Parathyroid adenoma (tissue), 2 donors: ENCODE measurements at regions not wholly inside any gene's neighbourhood (a gene's known extent, or its start where the extent isn't known, plus 50 kb on each side); places are given as distances from the start of the nearest gene placed in this dataset.

Experiments
- H2AFZ ChIP-seq: fragments of 300-600 bp; sonication (generic); one replicate; pipeline ENCODE4 v1.7.0; 2017; ENCODE audit warnings: antibody characterized with exemption, mild to moderate bottlenecking
- H3K27ac ChIP-seq: fragments of 300-600 bp; sonication (generic); one replicate; pipeline ENCODE4 v1.7.0; 2017
- H3K27me3 ChIP-seq: fragments of 300-600 bp; sonication (generic); one replicate; pipeline ENCODE4 v1.7.0; 2017; ENCODE audit warnings: low read length; ENCODE audit not compliant: control insufficient read depth, insufficient read depth
- H3K36me3 ChIP-seq: fragments of 300-600 bp; sonication (generic); one replicate; pipeline ENCODE4 v1.7.0; 2017; ENCODE audit warnings: low read length; ENCODE audit not compliant: control insufficient read depth, insufficient read depth
- H3K4me1 ChIP-seq: fragments of 300-600 bp; sonication (generic); one replicate; pipeline ENCODE4 v1.7.0; 2017; ENCODE audit warnings: control low read depth
- H3K4me2 ChIP-seq: fragments of 300-600 bp; sonication (generic); one replicate; pipeline ENCODE4 v1.7.0; 2017; ENCODE audit warnings: low read length
- H3K4me3 ChIP-seq: fragments of 300-600 bp; sonication (generic); one replicate; pipeline ENCODE4 v1.7.0; 2017; ENCODE audit warnings: low read depth, low read length
- H3K79me2 ChIP-seq: fragments of 300-600 bp; sonication (generic); one replicate; pipeline ENCODE4 v1.7.0; 2017; ENCODE audit warnings: control low read depth
- H3K9ac ChIP-seq: fragments of 300-600 bp; sonication (generic); one replicate; pipeline ENCODE4 v1.7.0; 2017; ENCODE audit warnings: mild to moderate bottlenecking
- H3K9me3 ChIP-seq: fragments of 300-600 bp; sonication (generic); one replicate; pipeline ENCODE4 v1.7.0; 2017; ENCODE audit warnings: low read length; ENCODE audit not compliant: control insufficient read depth
- TF ChIP-seq, protein P1 (sequence below): fragments of 300-600 bp; sonication (generic); IDR thresholded peaks from one replicate; pipeline ENCODE4 v1.7.0; 2017; ENCODE audit warnings: antibody characterized with exemption, mild to moderate bottlenecking
- donor health status: primary hyperparathyroidism.

- H3K79me2 ChIP-seq: no peaks in the 10 kb centered on the region
- H2AFZ ChIP-seq: no peak overlapping the region
- no peak overlapping the region for H3K27ac ChIP-seq
- no peaks in the 10 kb centered on the region for H3K27me3 ChIP-seq
- no peaks in the 10 kb centered on the region for H3K36me3 ChIP-seq
- no peaks in the 10 kb centered on the region for H3K4me1 ChIP-seq
- no peak overlapping the region for H3K4me2 ChIP-seq
- H3K9ac ChIP-seq: no peak overlapping the region
- TF ChIP-seq, protein P1, sequence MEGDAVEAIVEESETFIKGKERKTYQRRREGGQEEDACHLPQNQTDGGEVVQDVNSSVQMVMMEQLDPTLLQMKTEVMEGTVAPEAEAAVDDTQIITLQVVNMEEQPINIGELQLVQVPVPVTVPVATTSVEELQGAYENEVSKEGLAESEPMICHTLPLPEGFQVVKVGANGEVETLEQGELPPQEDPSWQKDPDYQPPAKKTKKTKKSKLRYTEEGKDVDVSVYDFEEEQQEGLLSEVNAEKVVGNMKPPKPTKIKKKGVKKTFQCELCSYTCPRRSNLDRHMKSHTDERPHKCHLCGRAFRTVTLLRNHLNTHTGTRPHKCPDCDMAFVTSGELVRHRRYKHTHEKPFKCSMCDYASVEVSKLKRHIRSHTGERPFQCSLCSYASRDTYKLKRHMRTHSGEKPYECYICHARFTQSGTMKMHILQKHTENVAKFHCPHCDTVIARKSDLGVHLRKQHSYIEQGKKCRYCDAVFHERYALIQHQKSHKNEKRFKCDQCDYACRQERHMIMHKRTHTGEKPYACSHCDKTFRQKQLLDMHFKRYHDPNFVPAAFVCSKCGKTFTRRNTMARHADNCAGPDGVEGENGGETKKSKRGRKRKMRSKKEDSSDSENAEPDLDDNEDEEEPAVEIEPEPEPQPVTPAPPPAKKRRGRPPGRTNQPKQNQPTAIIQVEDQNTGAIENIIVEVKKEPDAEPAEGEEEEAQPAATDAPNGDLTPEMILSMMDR: no peak
- no peaks in the 10 kb centered on the region for H3K9me3 ChIP-seq
- no peak overlapping the region for H3K4me3 ChIP-seq
These were observed 2192.6 kb upstream of the AGA start for GRCh38 chr4:179634862-179635261.

DNA sequence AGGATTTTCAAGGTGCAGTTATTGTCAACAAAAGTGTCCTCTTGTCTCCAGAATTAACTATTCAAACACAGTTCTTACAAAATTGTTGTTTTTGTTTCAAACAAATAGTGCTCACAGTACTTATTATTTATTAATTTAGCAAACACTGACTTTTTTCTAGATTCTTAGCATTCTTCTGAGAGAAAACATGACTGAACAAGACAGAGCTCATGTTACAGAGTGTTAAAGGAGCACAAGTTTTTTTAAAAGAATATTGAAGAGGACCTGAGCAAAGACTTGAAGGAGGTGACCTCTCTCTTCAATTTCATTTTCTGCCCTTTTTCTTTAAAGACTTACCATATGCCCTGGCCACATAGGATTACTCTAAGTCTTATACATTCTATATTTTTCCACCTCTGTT, 2220.3 kb upstream of the AGA start:
- no peaks in the 10 kb centered on the region for H3K27me3 ChIP-seq
- TF ChIP-seq, protein P1: no peak
- H3K4me2 ChIP-seq: no peak overlapping the region
- H3K9me3 ChIP-seq: no peaks in the 10 kb centered on the region
- H3K36me3 ChIP-seq: no peaks in the 10 kb centered on the region
- no peaks in the 10 kb centered on the region for H3K79me2 ChIP-seq
- no peaks in the 10 kb centered on the region for H3K4me1 ChIP-seq
- H3K27ac ChIP-seq: no peak overlapping the region
- H3K4me3 ChIP-seq: no peak overlapping the region
- H3K9ac ChIP-seq: no peak overlapping the region
- H2AFZ ChIP-seq: no peak overlapping the region

GRCh38 chr4:179663641-179664429, 2221.6 kb upstream of the AGA start:
- no peak overlapping the region for H3K4me2 ChIP-seq
- TF ChIP-seq, protein P1: no peak
- no peak overlapping the region for H2AFZ ChIP-seq
- no peak overlapping the region for H3K27ac ChIP-seq
- no peaks in the 10 kb centered on the region for H3K36me3 ChIP-seq
- H3K79me2 ChIP-seq: no peaks in the 10 kb centered on the region
- H3K4me1 ChIP-seq: no peaks in the 10 kb centered on the region
- H3K27me3 ChIP-seq: no peaks in the 10 kb centered on the region
- no peak overlapping the region for H3K4me3 ChIP-seq
- no peaks in the 10 kb centered on the region for H3K9me3 ChIP-seq
- no peak overlapping the region for H3K9ac ChIP-seq

GRCh38 chr4:179664430-179665027, 2222.3 kb upstream of the AGA start:
- no peaks in the 10 kb centered on the region for H3K27me3 ChIP-seq
- no peak overlapping the region for H3K4me2 ChIP-seq
- no peak overlapping the region for H3K27ac ChIP-seq
- H3K9me3 ChIP-seq: no peaks in the 10 kb centered on the region
- H3K9ac ChIP-seq: no peak overlapping the region
- no peak overlapping the region for H2AFZ ChIP-seq
- H3K4me3 ChIP-seq: no peak overlapping the region
- TF ChIP-seq, protein P1: no peak
- no peaks in the 10 kb centered on the region for H3K4me1 ChIP-seq
- H3K79me2 ChIP-seq: no peaks in the 10 kb centered on the region
- no peaks in the 10 kb centered on the region for H3K36me3 ChIP-seq
